ENCODE measurements at regions not wholly inside any gene's neighbourhood (a gene's known extent, or its start where the extent isn't known, plus 50 kb on each side); places are given as distances from the start of the nearest gene placed in this dataset.

GRCh38 chr4:57194068-57194611 lies 84.0 kb upstream of the IGFBP7 start:
- no peak for TF ChIP-seq REST (IDR thresholded peaks at IDR 0.05; ENCODE audit: borderline replicate concordance in 1 of 2, low read depth in 1 of 2, low read length in 2 of 2)
- no peak for TF ChIP-seq ZNF362 (CRISPR knock-in tag; IDR thresholded peaks at IDR 0.05; ENCODE audit: borderline replicate concordance)
- no peak for TF ChIP-seq HOXA5 (CRISPR knock-in tag; IDR thresholded peaks at IDR 0.05)
- no peak for TF ChIP-seq CC2D1A (CRISPR knock-in tag; IDR thresholded peaks at IDR 0.05)
- TF ChIP-seq CTCF (CRISPR knock-in tag; IDR thresholded peaks at IDR 0.05) = no peak

All from HepG2 (cell line).